GM18511 (cell line): ENCODE measurements at regions not wholly inside any gene's neighbourhood (a gene's known extent, or its start where the extent isn't known, plus 50 kb on each side); places are given as distances from the start of the nearest gene placed in this dataset.
"Not testable (repeated sequence)": the region's sequence is repeated elsewhere in the genome, so short reads cannot be mapped to it uniquely, and the experiment has no call there.

Experiments
- ATAC-seq: cut with Tn5 transposase; IDR thresholded peaks from one replicate; pipeline ENCODE4 v1.9.1; 2021; ENCODE audit warnings: mild to moderate bottlenecking, moderate library complexity; ENCODE audit not compliant: unreplicated experiment

DNA sequence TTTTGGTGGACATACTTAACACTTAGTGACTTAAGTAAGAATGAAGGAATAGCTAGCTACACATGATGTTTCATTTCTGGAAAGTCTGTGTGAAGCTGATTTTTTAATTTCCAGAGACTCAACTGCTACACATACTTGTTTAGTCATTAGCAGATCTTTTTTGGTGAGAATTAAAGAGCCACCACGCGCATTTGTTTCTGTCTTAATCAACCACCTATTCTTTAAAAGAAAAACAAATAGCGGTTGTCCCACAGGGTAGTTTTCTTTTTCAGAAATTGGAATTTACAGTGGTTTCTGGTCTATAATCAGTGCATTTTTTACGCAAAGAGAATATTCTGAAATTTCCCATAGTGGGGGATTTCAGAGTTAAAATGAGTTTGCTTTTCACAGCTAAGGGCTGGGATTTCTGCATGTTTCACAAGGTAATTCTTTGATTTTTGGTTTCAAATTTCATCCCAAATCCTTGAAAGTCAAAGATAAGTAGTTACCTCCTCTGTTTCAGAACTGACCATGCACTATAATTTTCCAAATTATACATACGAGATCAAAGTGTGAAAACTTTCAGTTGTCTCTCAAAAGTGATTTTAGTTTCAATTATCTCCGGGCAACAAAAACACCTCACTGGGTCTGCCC, 631.0 kb upstream of the GRM7 start:
- peak; percentile 47 for ATAC-seq

DNA sequence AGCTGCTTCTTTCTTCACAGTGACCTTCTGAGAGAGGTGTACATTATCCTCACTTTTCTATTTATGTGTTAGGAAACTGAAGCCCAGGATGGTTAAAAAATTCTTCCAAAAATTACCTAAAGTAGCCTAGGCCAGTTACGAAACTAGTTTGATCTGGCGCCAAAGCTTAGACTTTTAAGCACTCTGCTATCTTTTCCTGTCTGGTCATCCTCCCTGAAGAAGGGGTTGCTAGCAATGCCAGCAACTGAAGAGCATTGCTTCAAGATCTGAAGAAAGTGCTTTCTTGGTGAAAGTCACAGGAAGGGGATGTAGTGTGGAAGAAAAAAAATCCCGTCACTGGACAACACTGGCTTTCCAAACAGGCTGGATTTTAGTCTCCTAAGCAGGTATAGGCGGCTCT, 618.8 kb upstream of the GRM7 start:
- no peak for ATAC-seq

DNA sequence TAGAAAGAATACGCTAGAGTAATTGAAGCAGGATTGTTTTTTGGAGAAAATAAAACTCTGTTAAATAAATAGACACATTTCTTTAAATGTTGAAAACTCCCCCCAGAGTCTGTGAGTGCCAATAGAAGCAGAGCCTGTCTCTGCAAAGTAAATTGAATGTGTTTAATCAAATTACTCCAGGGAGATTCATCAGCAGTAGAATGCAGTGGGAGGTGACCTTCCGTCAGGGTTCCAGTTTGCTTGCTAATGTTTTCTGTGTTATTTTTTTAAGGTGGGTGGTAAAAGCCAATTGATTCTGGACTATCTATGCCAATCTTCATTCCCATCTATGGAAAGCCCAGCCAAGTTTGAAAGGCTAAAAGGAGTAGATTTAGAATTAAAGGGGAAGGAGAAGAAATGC, 612.4 kb upstream of the GRM7 start:
- no peak for ATAC-seq

DNA sequence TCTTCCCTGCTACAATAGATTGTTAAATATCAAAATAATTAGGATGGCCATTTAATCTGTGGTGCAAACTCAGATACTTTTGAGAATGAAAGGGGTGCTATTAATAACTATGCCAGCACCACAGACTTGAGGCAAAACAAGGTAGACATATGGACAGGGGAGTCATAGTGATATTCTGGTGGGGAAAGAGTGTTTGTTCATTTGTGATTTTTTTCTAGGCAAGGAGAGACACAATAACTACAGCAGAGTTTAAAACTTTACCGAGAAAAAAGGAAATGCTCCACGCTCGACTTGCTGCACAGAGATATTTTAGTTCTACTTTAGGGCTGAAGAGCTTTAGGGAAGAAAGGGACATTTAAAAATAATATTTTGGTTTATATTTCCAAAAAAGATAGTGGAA, 611.2 kb upstream of the GRM7 start:
- peak; percentile 75 for ATAC-seq

DNA sequence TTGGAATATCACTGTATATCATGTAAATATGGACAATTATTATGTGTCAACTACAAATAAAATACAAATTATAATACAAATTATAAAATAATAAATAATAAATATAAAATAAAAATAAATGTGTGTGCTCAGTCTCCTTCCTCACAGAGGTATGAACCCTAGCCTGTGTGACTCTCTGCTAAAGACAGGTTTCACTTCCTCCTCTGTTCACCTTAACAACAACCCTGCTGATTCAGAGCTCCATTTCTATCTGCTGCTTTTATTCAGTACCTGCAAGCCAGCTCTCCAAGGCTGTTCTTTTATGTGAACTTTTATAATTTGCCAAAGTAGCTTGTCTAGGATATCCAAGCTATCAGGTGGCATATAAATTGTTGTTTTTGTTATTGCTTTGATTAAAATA, 610.7 kb upstream of the GRM7 start:
- peak; percentile 98 for ATAC-seq

DNA sequence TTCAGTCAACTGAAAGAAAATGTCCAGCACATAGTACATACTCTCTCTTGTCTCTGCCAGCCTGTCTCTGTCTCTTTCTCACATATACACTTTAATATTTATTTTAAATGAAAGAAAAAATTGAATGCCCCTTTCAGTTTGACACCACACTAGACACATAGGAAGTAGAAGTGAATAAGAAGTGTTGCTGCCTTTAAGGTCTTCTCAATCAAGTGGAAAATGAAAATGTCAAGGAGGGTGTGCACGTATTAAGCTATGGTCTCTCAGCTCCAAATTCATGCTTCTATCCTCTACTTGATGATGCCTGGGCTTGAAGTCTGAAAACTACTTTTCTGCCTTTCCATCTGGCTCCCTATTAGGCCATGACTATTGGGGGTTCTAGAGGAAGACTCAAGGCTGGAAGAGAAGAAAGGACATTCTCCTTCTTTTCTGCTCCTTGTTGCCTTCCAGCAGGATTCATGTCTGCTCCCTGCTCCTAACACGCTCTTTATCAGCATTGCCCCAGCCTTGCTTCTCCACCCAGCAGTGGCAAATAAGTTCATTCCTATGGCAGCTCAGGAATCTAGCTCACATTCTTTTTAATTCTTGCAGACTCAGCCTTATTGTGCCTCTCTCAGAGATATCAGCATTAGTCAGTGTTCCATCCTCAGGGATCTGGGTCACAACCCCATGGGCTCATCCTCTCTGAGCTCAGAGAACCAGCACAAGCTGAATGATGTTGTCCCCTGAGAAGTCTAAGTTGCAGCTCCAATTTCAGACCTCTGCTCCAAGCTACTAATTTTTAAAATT, 609.1 kb upstream of the GRM7 start:
- no peak for ATAC-seq

DNA sequence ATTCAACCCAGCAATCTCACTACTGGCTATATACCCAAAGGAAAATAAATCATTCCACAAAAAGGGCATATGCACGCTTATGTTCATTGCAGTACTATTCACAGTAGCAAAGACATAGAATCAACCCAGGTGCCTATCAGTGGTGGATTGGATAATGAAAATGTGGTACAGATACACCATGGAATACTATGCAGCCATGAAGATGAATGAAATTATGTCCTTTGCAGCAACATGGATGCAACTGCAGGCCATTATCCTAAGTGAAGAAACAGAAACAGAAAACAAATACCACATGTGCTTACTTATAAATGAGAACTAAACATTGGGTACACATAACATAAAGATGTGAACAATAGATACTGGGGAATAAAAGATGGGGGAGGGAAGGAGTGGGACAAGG, 606.4 kb upstream of the GRM7 start:
- no peak for ATAC-seq

DNA sequence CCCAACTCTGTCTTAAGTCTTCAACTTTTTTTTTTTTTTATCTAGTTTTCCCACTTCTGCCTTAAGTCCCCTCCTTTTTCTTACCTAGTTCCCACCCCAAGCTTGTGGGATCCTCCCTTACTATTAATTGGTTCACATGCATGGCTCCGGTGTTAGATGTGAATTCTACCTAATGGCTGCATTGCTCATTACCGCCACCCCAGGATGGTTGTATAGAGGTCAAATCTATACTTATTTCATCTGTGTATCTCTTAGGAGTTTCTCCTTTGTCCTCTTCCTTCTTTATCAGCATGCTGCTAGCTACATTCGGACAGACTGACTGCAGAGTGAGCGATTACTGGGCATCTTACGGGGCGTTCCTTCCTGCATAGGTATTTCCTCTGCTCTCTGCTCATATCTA, 605.7 kb upstream of the GRM7 start:
- ATAC-seq = no peak

DNA sequence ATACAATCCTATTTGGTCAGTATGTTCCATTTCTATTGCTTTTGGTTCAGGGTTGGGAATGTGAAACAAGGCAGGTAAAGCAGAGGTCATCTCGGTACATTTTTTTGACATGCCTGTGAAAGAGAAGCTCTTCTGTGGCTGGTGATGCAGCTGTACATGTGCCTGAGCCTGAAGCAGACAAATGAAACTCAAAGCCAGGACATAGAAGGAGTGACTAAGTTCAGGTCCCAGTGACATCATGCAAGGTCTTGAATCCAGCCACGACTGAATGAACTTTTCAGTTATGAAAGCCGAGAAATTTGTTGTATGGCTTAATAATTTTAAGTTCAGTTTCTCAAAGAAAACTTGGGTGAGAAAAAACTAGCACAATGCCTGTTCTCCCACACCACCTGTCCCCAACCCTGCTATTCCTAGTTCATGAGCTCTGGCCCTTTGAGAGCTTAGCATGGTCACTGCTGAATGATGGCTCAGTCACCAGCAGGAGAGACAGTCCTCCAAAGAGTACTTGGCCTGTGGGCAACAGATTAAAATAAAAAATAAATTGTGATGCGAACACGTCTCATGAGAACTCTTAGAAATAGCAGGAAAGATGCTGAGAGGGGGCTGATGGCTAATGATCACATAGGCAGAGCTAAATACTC, 600.2 kb upstream of the GRM7 start:
- ATAC-seq = peak; percentile 79

DNA sequence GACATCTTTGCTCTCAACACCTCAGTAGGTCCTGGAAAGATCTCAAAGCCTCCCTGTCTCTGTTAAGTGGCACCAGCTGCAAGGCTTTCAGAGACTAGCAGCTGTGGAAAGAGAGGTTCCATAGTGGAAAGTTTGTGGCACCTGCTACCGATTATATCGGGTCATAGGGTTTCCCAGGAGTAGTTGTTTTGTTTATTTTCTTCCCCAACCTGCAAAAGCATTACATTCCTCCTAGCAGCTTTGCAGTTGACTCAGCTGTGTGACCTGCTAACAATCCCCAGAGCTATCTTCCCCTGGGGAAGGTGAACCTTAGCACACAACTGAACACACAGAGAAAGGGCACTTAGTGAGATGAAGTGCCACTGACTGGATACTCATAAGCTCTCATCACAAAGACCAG, 598.9 kb upstream of the GRM7 start:
- no peak for ATAC-seq

DNA sequence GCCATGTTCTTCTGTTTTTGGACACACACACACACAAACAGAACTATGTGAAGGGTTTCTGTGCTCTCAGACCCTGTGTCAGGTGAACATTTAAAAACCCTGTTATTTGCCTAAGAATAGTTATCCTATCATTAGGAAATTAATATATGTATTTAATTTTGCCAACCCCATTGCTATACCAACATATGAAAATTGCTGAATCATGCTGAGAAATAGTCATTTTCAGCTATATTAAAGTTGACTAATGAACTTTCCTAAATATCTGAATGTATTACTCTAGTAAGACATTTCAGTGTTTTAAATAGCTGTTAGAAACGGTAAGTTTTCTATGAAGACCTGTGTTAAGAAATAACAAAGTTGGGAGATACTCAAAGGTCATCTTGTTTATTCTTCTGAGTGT, 596.9 kb upstream of the GRM7 start:
- ATAC-seq = no peak

DNA sequence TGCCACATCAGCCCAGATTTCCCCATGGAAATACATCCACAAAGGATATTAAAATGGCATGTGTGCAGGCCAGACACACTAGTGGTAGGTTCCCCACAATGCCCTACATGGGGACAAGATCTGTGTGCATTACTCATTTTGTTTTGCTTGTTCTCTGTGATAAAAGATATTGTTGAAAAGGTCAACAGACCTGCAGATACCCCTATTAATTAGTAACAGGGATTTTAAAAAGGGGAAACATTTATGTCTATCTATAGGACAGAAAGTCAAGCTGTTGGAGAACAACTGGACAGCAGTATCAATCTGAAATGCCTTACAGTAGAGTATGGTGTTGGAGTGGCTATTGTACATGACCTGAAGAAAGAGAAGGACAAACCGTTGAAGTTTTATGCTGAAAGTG, 596.0 kb upstream of the GRM7 start:
- no peak for ATAC-seq

DNA sequence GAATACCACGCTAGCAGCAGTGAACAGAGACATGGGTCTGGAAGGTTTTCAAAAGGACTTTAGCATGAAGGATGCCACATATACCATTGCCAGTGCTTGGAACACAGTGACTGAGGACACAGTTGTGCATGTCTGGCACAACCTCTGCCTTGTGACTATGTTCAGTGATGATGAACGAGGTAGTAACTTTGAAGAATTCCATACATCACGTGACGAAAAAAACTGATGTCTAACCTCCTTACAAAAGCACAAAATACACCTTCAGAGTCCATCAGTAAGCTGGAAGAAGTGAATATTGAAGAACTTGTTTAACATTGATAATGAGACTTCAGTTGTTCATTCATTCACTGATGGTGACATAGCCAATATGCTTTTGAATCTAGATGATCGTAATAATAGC, 594.8 kb upstream of the GRM7 start:
- no peak for ATAC-seq

DNA sequence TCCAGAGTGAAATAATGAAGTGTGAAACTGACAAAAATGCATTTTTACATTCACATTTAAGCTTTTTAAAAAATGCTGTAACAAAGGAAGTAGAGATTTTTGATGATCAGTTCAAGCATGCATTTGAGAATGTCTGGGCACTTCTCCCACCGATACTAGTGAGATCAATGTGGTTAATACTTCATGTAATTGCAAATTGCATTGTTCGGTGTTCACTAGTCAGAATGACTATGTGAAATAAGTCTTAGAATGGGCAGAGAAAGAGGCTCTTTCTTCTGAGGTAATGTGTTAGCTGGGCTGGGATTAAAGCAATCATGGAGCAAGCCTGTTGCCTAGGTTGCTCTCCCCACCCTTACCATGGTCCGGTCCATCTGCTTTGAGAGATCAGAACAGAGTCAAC, 587.0 kb upstream of the GRM7 start:
- no peak for ATAC-seq

DNA sequence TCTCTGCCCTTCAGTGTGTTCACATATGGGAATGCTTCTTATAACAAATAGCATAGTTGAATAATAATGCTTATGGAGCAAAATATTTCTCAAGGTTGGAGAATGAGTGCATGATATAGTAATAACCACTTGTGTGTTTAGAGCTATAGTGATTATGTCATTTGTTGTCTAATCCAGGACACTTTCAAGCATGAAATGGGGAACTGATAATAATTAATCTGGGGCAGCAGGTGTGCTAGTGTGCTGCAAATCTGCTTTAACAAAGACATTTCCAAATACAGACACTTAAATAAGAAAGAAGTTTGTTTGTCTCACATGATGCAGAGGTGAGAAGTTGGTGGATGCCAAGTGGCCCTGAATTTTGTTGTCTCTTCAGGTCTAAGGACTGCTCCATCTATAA, 579.3 kb upstream of the GRM7 start:
- ATAC-seq = peak; percentile 81

DNA sequence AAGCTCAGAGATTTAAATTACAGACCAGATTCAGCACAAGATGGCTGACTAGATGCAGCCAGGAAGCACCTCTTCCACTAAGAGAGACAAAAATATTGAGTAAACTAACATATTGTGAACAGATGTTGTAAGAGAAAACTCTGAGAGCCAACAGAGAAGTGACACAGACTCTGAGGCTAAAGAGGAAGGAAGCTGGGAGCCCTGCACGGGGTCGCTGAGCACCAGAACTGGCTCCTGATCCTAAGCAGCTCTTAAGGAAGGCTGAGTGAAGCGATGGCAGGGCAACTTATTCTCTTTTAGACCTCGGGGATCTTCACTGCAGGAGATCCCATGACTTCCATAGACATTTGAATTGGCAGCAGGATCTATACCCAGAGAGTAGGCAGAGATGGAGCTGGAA, 578.0 kb upstream of the GRM7 start:
- no peak for ATAC-seq

DNA sequence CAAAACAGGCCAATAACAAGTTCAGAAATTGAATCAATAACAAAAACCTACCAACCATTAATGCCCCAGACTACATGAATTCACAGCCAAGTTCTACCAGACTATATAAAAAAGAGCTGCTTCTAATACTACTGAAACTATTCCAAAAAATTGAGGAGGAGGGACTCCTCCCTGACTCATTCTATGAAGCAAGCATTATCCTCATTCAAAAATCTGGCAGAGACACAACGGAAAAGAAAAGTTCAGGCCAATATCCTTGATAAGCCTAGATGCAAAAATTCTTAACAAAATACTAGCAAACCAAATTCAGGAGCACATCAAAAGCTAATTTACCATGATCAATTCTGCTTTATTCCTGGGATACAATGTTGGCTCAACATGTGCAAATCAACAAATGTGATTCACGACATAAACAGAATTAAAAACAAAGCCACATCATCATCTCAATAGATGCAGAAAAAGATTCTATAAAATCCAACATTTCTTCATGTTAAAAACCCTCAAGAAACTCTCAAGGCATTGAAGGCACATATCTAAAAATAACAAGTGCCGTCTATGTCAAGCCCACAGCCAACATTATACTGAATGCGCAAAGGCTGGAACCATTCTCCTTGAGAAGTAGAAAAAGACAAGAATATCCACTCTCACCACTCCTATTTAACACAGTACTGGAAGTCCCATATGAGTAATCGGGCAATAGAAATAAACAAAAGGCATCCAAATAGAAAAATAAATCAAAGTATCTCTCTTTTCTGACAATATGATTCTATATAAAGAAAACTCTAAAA, 573.6 kb upstream of the GRM7 start:
- no peak for ATAC-seq

DNA sequence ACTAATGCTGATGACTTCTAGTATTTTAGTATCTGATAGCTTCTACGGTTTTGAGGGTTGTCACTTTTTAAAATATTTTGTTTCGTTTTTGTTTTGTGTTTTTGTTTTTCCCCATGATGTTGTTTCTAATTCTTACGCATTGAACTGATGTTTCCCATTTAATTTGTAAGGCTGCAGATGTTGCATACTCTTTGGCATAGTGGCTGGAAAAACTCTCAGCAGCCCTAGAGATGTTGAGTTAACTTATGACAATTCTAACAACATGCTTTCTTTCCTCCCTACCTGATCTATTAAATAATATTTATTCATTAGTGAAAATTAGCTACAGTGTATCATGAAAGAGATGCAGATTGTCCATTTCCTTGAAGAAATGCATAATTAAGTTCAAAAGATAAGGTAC, 559.3 kb upstream of the GRM7 start:
- no peak for ATAC-seq

DNA sequence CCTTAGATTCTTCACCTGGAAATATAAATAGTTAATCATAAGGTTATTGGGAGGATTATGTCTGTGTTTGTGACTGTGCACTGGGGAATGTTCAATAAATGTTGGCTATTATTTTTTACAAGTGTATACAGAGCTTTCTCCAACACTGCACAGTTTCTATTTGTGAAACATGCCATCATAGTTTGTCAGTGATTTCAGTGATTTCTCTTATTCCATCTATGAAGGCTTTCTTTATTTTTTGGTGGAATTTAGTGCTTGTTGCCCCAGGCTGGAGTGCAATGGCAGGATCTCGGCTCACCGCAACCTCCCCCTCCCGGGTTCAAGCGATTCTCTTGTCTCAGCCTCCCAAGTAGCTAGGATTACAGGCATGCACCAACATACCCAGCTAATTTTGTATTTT, 545.0 kb upstream of the GRM7 start:
- ATAC-seq = no peak

DNA sequence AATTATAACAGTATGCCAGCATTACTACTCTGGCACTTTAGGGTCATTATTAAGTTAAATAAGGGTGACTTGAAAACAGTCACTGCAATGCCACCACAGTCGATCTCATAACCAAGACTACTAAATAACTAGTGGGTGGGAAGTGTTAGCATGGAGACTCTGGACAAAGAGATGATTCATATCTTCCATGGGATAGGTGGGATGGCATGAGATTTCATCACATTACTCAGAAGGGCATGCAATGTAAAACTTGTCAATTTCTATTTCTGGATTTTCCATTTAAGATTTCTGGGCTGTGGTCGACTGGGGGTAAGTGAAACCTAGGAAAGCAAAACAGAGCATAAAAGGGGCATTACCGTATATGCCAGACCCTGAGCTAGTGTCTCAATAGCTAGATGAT, 538.9 kb upstream of the GRM7 start:
- no peak for ATAC-seq

DNA sequence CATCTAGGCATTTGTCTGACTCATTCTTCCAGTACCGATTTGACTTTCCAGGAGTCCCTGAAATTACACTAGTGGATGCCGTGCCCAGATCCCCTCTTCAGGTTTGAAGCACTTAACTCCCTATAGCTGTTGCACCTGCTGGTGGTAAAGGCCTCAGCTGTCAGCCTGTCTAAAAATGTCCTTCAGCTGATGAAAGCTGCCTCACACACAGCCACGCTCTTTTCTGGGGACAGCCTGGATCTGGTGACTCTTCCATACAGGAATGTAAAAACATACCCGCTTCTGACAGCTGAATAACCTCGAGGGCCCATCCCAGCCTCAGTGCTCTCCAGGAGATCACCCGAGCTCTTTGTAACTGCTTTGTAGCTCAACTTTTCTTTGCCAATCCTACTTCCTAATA, 534.1 kb upstream of the GRM7 start:
- ATAC-seq = no peak

DNA sequence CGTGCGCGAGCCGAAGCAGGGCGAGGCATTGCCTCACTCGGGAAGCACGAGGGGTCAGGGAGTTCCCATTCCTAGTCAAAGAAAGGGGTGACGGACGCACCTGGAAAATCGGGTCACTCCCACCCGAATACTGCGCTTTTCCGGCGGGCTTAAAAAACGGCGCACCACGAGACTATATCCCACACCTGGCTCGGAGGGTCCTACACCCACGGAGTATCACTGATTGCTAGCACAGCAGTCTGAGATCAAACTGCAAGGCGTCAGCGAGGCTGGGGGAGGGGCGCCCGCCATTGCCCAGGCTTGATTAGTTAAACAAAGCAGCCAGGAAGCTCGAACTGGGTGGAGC, 520.0 kb upstream of the GRM7 start:
- ATAC-seq = not testable (repeated sequence)
